ENCODE measurements at regions not wholly inside any gene's neighbourhood (a gene's known extent, or its start where the extent isn't known, plus 50 kb on each side); places are given as distances from the start of the nearest gene placed in this dataset.

GRCh38 chr5:167147879-167148278, 1143.6 kb upstream of the WWC1 start:
- Histone ChIP-seq H3K36me3 (ENCODE audit: insufficient read depth, low read length) (no peaks in the 10 kb centered on the region), H3K4me2 (ENCODE audit: insufficient read depth, low read length) (no peak overlapping the region), H4K20me1 (ENCODE audit: insufficient read depth, low read length) (no peaks in the 10 kb centered on the region), H3K4me3 (ENCODE audit: insufficient read depth, low read length) (no peak overlapping the region), H3K79me2 (ENCODE audit: insufficient read depth, low read length) (no peaks in the 10 kb centered on the region), H3K27me3 (ENCODE audit: insufficient read depth, low read length) (no peaks in the 10 kb centered on the region), H3K4me1 (ENCODE audit: insufficient read depth, low read length) (no peaks in the 10 kb centered on the region), H2AFZ (ENCODE audit: low read length) (no peak overlapping the region), H3K9me3 (ENCODE audit: low read depth, low read length) (no peaks in the 10 kb centered on the region), H3K27ac (ENCODE audit: low read depth, low read length) (no peak overlapping the region)
- no peak for DNase-seq (ENCODE audit: insufficient read length, low spot score, missing footprints)
- TF ChIP-seq CTCF (IDR thresholded peaks at IDR 0.05; ENCODE audit: extremely low read depth, low read depth, low read length): no peak

GRCh38 chr5:167150661-167151060, 1140.8 kb upstream of the WWC1 start:
- Histone ChIP-seq H3K4me3 (ENCODE audit: insufficient read depth, low read length) (no peak overlapping the region), H3K9me3 (ENCODE audit: low read depth, low read length) (no peaks in the 10 kb centered on the region), H3K27me3 (ENCODE audit: insufficient read depth, low read length) (no peaks in the 10 kb centered on the region), H3K79me2 (ENCODE audit: insufficient read depth, low read length) (no peaks in the 10 kb centered on the region), H2AFZ (ENCODE audit: low read length) (no peak overlapping the region), H3K27ac (ENCODE audit: low read depth, low read length) (no peak overlapping the region), H3K36me3 (ENCODE audit: insufficient read depth, low read length) (no peaks in the 10 kb centered on the region), H4K20me1 (ENCODE audit: insufficient read depth, low read length) (no peaks in the 10 kb centered on the region), H3K4me2 (ENCODE audit: insufficient read depth, low read length) (no peak overlapping the region), H3K4me1 (ENCODE audit: insufficient read depth, low read length) (no peaks in the 10 kb centered on the region)
- TF ChIP-seq CTCF (IDR thresholded peaks at IDR 0.05; ENCODE audit: extremely low read depth, low read depth, low read length): no peak
- no peak for DNase-seq (ENCODE audit: insufficient read length, low spot score, missing footprints)

GRCh38 chr5:167152561-167152960, 1138.9 kb upstream of the WWC1 start:
- H4K20me1 ChIP-seq (ENCODE audit: insufficient read depth, low read length): no peaks in the 10 kb centered on the region
- no peak overlapping the region for H3K27ac ChIP-seq (ENCODE audit: low read depth, low read length)
- no peak overlapping the region for H3K4me3 ChIP-seq (ENCODE audit: insufficient read depth, low read length)
- TF ChIP-seq CTCF (IDR thresholded peaks at IDR 0.05; ENCODE audit: extremely low read depth, low read depth, low read length): no peak
- H3K36me3 ChIP-seq (ENCODE audit: insufficient read depth, low read length): no peaks in the 10 kb centered on the region
- H2AFZ ChIP-seq (ENCODE audit: low read length): no peak overlapping the region
- no peaks in the 10 kb centered on the region for H3K27me3 ChIP-seq (ENCODE audit: insufficient read depth, low read length)
- H3K4me2 ChIP-seq (ENCODE audit: insufficient read depth, low read length): no peak overlapping the region
- no peaks in the 10 kb centered on the region for H3K9me3 ChIP-seq (ENCODE audit: low read depth, low read length)
- no peak for DNase-seq (ENCODE audit: insufficient read length, low spot score, missing footprints)
- no peaks in the 10 kb centered on the region for H3K4me1 ChIP-seq (ENCODE audit: insufficient read depth, low read length)
- H3K79me2 ChIP-seq (ENCODE audit: insufficient read depth, low read length): no peaks in the 10 kb centered on the region

GRCh38 chr5:167155387-167156005, 1135.9 kb upstream of the WWC1 start:
- DNase-seq (ENCODE audit: insufficient read length, low spot score, missing footprints): no peak
- no peaks in the 10 kb centered on the region for H3K9me3 ChIP-seq (ENCODE audit: low read depth, low read length)
- H3K36me3 ChIP-seq (ENCODE audit: insufficient read depth, low read length): no peaks in the 10 kb centered on the region
- H3K27ac ChIP-seq (ENCODE audit: low read depth, low read length): no peak overlapping the region
- H3K4me2 ChIP-seq (ENCODE audit: insufficient read depth, low read length): no peak overlapping the region
- H4K20me1 ChIP-seq (ENCODE audit: insufficient read depth, low read length): no peaks in the 10 kb centered on the region
- no peak overlapping the region for H2AFZ ChIP-seq (ENCODE audit: low read length)
- H3K4me1 ChIP-seq (ENCODE audit: insufficient read depth, low read length): no peaks in the 10 kb centered on the region
- no peak overlapping the region for H3K4me3 ChIP-seq (ENCODE audit: insufficient read depth, low read length)
- TF ChIP-seq CTCF (IDR thresholded peaks at IDR 0.05; ENCODE audit: extremely low read depth, low read depth, low read length): no peak
- no peaks in the 10 kb centered on the region for H3K27me3 ChIP-seq (ENCODE audit: insufficient read depth, low read length)
- no peaks in the 10 kb centered on the region for H3K79me2 ChIP-seq (ENCODE audit: insufficient read depth, low read length)
